IMR-90 (cell line): ENCODE measurements at regions not wholly inside any gene's neighbourhood (a gene's known extent, or its start where the extent isn't known, plus 50 kb on each side); places are given as distances from the start of the nearest gene placed in this dataset.

ENCODE experiments used
- ATAC-seq: fragments of 200-7000 bp; cut with Tn5 transposase; 2 replicates; pipeline ENCODE4 v1.9.1; 2020; ENCODE audit warnings: low read depth, mild to moderate bottlenecking, moderate library complexity
- BruUV-seq: library from RNA; stranded (reverse); fragments of 400-500 nt; replicated peaks from 2 replicates; lab custom pipeline; 2021; lab: Mats Ljungman, UMichigan
- CTCF ChIA-PET: fragments of 300-600 bp; formaldehyde crosslinking; extraction: SDS; loops from one replicate; lab custom pipeline; 2021; ENCODE audit warnings: antibody characterized with exemption; lab: Yijun Ruan, JAX
- POLR2A ChIA-PET: fragments of 300-600 bp; sonication (Branson Sonifier 250); formaldehyde crosslinking; loops from one replicate; lab custom pipeline; 2022; ENCODE audit warnings: antibody characterized with exemption; ENCODE audit not compliant: unreplicated experiment; lab: Charles Lee
- DNase-seq: peaks from one replicate; pipeline ENCODE4 v3.0.0; 2013
- H2AFZ ChIP-seq: replicated peaks from 2 replicates; pipeline ENCODE3; 2013; ENCODE audit warnings: low read length, mild to moderate bottlenecking; ENCODE audit not compliant: poor library complexity
- H2AK5ac ChIP-seq: 2 replicates; pipeline ENCODE4 v1.6.1; 2013; ENCODE audit warnings: low read depth, low read length, inconsistent platforms
- H2AK9ac ChIP-seq: replicated peaks from 2 replicates; pipeline ENCODE3; 2013; ENCODE audit warnings: mild to moderate bottlenecking, low read depth, low read length, moderate library complexity; ENCODE audit not compliant: poor library complexity
- H2BK120ac ChIP-seq: 2 replicates; pipeline ENCODE4 v1.6.1; 2013; ENCODE audit warnings: low read depth, low read length, inconsistent platforms
- H2BK15ac ChIP-seq: 3 replicates; pipeline ENCODE4 v1.6.1; 2013; ENCODE audit warnings: low read depth, low read length, inconsistent platforms
- H2BK20ac ChIP-seq: 2 replicates; pipeline ENCODE4 v1.6.1; 2013; ENCODE audit warnings: low read depth, mild to moderate bottlenecking, inconsistent platforms, low read length, moderate library complexity
- H2BK5ac ChIP-seq: 2 replicates; pipeline ENCODE4 v1.6.1; 2013; ENCODE audit warnings: mild to moderate bottlenecking, low read depth, low read length, inconsistent platforms; ENCODE audit not compliant: poor library complexity, severe bottlenecking
- H3K14ac ChIP-seq: replicated peaks from 2 replicates; pipeline ENCODE4 v1.6.1; 2013; ENCODE audit warnings: low read depth, low read length, inconsistent platforms
- H3K18ac ChIP-seq: 2 replicates; pipeline ENCODE4 v1.6.1; 2013; ENCODE audit warnings: low read depth, low read length, control low read depth
- H3K23ac ChIP-seq: 2 replicates; pipeline ENCODE4 v1.6.1; 2013; ENCODE audit warnings: low read depth, low read length, inconsistent platforms
- H3K27ac ChIP-seq: 2 replicates; pipeline ENCODE4 v1.5.1; 2013; ENCODE audit warnings: mild to moderate bottlenecking, control low read depth, low read length; ENCODE audit not compliant: insufficient read depth
- H3K27me3 ChIP-seq: 2 replicates; pipeline ENCODE4 v1.6.1; 2013; ENCODE audit warnings: low read length; ENCODE audit not compliant: control insufficient read depth, insufficient read depth
- H3K36me3 ChIP-seq: 2 replicates; pipeline ENCODE4 v1.6.1; 2013; ENCODE audit warnings: low read length, mixed read lengths; ENCODE audit not compliant: control insufficient read depth, insufficient read depth
- H3K4ac ChIP-seq: 2 replicates; pipeline ENCODE4 v1.6.1; 2013; ENCODE audit warnings: low read depth, low read length, inconsistent platforms
- H3K4me1 ChIP-seq: 2 replicates; pipeline ENCODE4 v1.6.1; 2013; ENCODE audit warnings: low read length, mixed read lengths; ENCODE audit not compliant: control insufficient read depth, insufficient read depth
- H3K4me2 ChIP-seq: 2 replicates; pipeline ENCODE4 v1.6.1; 2013; ENCODE audit warnings: low read depth, mild to moderate bottlenecking, control low read depth, low read length, moderate library complexity
- H3K4me3 ChIP-seq: 2 replicates; pipeline ENCODE4 v1.5.1; 2013; ENCODE audit warnings: low read depth, mild to moderate bottlenecking, control low read depth, low read length, moderate library complexity; ENCODE audit not compliant: insufficient read depth
- H3K56ac ChIP-seq: 2 replicates; pipeline ENCODE4 v1.6.1; 2013; ENCODE audit warnings: low read length, inconsistent platforms; ENCODE audit not compliant: insufficient read depth; ENCODE audit errors: extremely low read depth
- H3K79me1 ChIP-seq, 2 experiments: 2 replicates each; pipeline ENCODE4 v1.6.1; 2013; ENCODE audit warnings: low read length in 2 of 2, inconsistent platforms in 1 of 2, low read depth in 1 of 2
- H3K9ac ChIP-seq: 2 replicates; pipeline ENCODE4 v1.6.1; 2013; ENCODE audit warnings: low read depth, low read length, control low read depth
- H3K9me1 ChIP-seq: 2 replicates; pipeline ENCODE4 v1.6.1; 2013; ENCODE audit warnings: low read length, inconsistent platforms; ENCODE audit not compliant: insufficient read depth
- H3K9me3 ChIP-seq: 2 replicates; pipeline ENCODE4 v1.6.1; 2013; ENCODE audit warnings: low read length; ENCODE audit not compliant: control insufficient read depth, insufficient read depth
- H4K20me1 ChIP-seq: 2 replicates; pipeline ENCODE4 v1.6.1; 2013; ENCODE audit warnings: low read length, inconsistent platforms; ENCODE audit not compliant: insufficient read depth
- H4K5ac ChIP-seq: 2 replicates; pipeline ENCODE4 v1.6.1; 2013; ENCODE audit warnings: mild to moderate bottlenecking, low read depth, low read length, control low read depth
- H4K8ac ChIP-seq, 2 experiments: 2 replicates each; pipeline ENCODE4 v1.6.1; 2013; ENCODE audit warnings: low read depth in 2 of 2, low read length in 2 of 2, control low read depth in 1 of 2, inconsistent platforms in 1 of 2
- H4K91ac ChIP-seq: 2 replicates; pipeline ENCODE4 v1.6.1; 2013; ENCODE audit warnings: low read depth, low read length, inconsistent platforms; ENCODE audit not compliant: insufficient read depth
- BHLHE40 ChIP-seq: fragments of 150-350 bp; IDR thresholded peaks from 2 replicates; pipeline ENCODE4 v1.6.1; 2016; ENCODE audit warnings: mild to moderate bottlenecking, low read depth, low read length
- CEBPB ChIP-seq: IDR thresholded peaks from 2 replicates; pipeline ENCODE4 v1.6.1; 2012; ENCODE audit warnings: low read depth, low read length, improper control_type of control experiment
- CHD1 ChIP-seq: IDR thresholded peaks from 2 replicates; pipeline ENCODE4 v1.6.1; 2012; ENCODE audit warnings: low read depth, low read length, improper control_type of control experiment
- FOS ChIP-seq: fragments of 150-350 bp; IDR thresholded peaks from 2 replicates; pipeline ENCODE4 v1.6.1; 2016; ENCODE audit warnings: low read depth, low read length
- MAFK ChIP-seq: IDR thresholded peaks from 2 replicates; pipeline ENCODE4 v1.6.1; 2012; ENCODE audit warnings: low read depth, low read length, improper control_type of control experiment
- MAZ ChIP-seq: IDR thresholded peaks from 2 replicates; pipeline ENCODE4 v1.6.1; 2012; ENCODE audit warnings: low read depth, mild to moderate bottlenecking, low read length, improper control_type of control experiment, moderate library complexity, borderline replicate concordance
- MXI1 ChIP-seq: IDR thresholded peaks from 2 replicates; pipeline ENCODE4 v1.6.1; 2012; ENCODE audit warnings: low read depth, mild to moderate bottlenecking, low read length, moderate library complexity, borderline replicate concordance
- NFE2L2 ChIP-seq: fragments of 150-350 bp; IDR thresholded peaks from 2 replicates; pipeline ENCODE4 v1.6.1; 2016; ENCODE audit warnings: low read depth, mild to moderate bottlenecking, low read length
- POLR2A ChIP-seq: IDR thresholded peaks from 2 replicates; pipeline ENCODE4 v1.6.1; 2012; ENCODE audit warnings: mild to moderate bottlenecking, low read depth, low read length
- RAD21 ChIP-seq: IDR thresholded peaks from 2 replicates; pipeline ENCODE4 v1.6.1; 2012; ENCODE audit warnings: low read length, improper control_type of control experiment
- RCOR1 ChIP-seq: IDR thresholded peaks from 2 replicates; pipeline ENCODE4 v1.6.1; 2012; ENCODE audit warnings: mild to moderate bottlenecking, low read length, improper control_type of control experiment; ENCODE audit not compliant: insufficient replicate concordance
- RFX5 ChIP-seq: IDR thresholded peaks from 2 replicates; pipeline ENCODE4 v1.8.0; 2012; ENCODE audit warnings: low read depth, mild to moderate bottlenecking, low read length, moderate library complexity
- SMC3 ChIP-seq: fragments of 150-350 bp; IDR thresholded peaks from 2 replicates; pipeline ENCODE4 v1.6.1; 2016; ENCODE audit warnings: low read depth, mild to moderate bottlenecking, antibody characterized with exemption, low read length, moderate library complexity
- USF2 ChIP-seq: fragments of 150-350 bp; IDR thresholded peaks from 2 replicates; pipeline ENCODE4 v1.6.1; 2017; ENCODE audit warnings: mild to moderate bottlenecking, antibody characterized with exemption, low read length, low read depth
- WGBS, 2 experiments: methylation state at CpG; one replicate each; pipeline versions ENCODE4 v1.1.5 to v1.1.7; 2013; ENCODE audit warnings: missing lambda C conversion rate in 2 of 2; ENCODE audit not compliant: insufficient read length in 1 of 2; ENCODE audit errors: extremely low coverage in 2 of 2; 5-methylcytosine and 5-hydroxymethylcytosine counted together
- dilution Hi-C: fragments of 300-500 bp; cut with HindIII; formaldehyde crosslinking; loops from one replicate; pipeline ENCODE4 v1.14.3; 2018; ENCODE audit warnings: low sequenced_read_pairs; ENCODE audit not compliant: unreplicated experiment
- in situ Hi-C: fragments of 300-500 bp; cut with MboI; formaldehyde crosslinking; loops from 3 replicates; pipeline ENCODE4 v1.14.3; 2019; ENCODE audit warnings: low sequenced_read_pairs, inconsistent platforms, mixed read lengths
- intact Hi-C: fragments of 100-400 bp; cut with micrococcal nuclease; formaldehyde crosslinking; loops from 2 replicates; pipeline ENCODE4 v1.10.0; 2022
- TF ChIP-seq, protein P1 (sequence below): fragments of 150-350 bp; IDR thresholded peaks from 2 replicates; pipeline ENCODE4 v1.6.1; 2016; ENCODE audit warnings: low read depth, mild to moderate bottlenecking, low read length, moderate library complexity, borderline replicate concordance
- TF ChIP-seq, protein P2 (sequence below): conservative IDR thresholded peaks from 2 replicates; pipeline ENCODE4 v1.5.1; 2012; ENCODE audit warnings: mild to moderate bottlenecking, low read depth, low read length, improper control_type of control experiment

GRCh38 chr6:94801344-94801743, 776.0 kb upstream of the MANEA start:
- WGBS, 2 experiments: no CpG with 5 or more reads among the region's 3 CpGs
- Histone ChIP-seq H2BK20ac (no peak overlapping the region), H2BK5ac (no peak overlapping the region), H4K20me1 (no peaks in the 10 kb centered on the region), H2AK5ac (no peak overlapping the region), H3K23ac (no peak overlapping the region), H3K36me3 (no peaks in the 10 kb centered on the region), H2BK120ac (no peak overlapping the region), H3K9me1 (no peaks in the 10 kb centered on the region), H4K5ac (no peak overlapping the region), H3K9me3 (0 out of 2 replicates have a peak, but pooled peaks cover 2% of the 10 kb centered on the region), H3K4me1 (no peaks in the 10 kb centered on the region), H3K56ac (no peak overlapping the region), H3K9ac (no peak overlapping the region), H3K27ac (no peak overlapping the region), H3K4me3 (no peak overlapping the region), H3K27me3 (no peaks in the 10 kb centered on the region), H2BK15ac (no peak overlapping the region), H4K91ac (no peak overlapping the region), H3K79me1 (no peaks in the 10 kb centered on the region), H2AK9ac (no peak overlapping the region), H3K18ac (no peak overlapping the region), H3K4ac (no peak overlapping the region), H3K4me2 (no peak overlapping the region), H4K8ac (no peak overlapping the region), H2AFZ (no peak overlapping the region), H3K14ac (no peak overlapping the region)
- CTCF ChIA-PET: no interaction called here
- POLR2A ChIA-PET: no interaction called here
- BruUV-seq: no TSS peak
- DNase-seq: no peak
- in situ Hi-C loops (no loop called here), dilution Hi-C loops (no loop called here), intact Hi-C loops (no loop called here)
- ATAC-seq: no peak
- no peak for TF ChIP-seq RFX5
- TF ChIP-seq, protein P1, sequence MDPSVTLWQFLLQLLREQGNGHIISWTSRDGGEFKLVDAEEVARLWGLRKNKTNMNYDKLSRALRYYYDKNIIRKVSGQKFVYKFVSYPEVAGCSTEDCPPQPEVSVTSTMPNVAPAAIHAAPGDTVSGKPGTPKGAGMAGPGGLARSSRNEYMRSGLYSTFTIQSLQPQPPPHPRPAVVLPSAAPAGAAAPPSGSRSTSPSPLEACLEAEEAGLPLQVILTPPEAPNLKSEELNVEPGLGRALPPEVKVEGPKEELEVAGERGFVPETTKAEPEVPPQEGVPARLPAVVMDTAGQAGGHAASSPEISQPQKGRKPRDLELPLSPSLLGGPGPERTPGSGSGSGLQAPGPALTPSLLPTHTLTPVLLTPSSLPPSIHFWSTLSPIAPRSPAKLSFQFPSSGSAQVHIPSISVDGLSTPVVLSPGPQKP: no peak
- TF ChIP-seq CEBPB: no peak
- TF ChIP-seq CHD1: no peak
- TF ChIP-seq MAFK: no peak
- no peak for TF ChIP-seq MAZ
- no peak for TF ChIP-seq RCOR1
- TF ChIP-seq POLR2A: no peak
- TF ChIP-seq NFE2L2: no peak
- no peak for TF ChIP-seq MXI1
- TF ChIP-seq, protein P2, sequence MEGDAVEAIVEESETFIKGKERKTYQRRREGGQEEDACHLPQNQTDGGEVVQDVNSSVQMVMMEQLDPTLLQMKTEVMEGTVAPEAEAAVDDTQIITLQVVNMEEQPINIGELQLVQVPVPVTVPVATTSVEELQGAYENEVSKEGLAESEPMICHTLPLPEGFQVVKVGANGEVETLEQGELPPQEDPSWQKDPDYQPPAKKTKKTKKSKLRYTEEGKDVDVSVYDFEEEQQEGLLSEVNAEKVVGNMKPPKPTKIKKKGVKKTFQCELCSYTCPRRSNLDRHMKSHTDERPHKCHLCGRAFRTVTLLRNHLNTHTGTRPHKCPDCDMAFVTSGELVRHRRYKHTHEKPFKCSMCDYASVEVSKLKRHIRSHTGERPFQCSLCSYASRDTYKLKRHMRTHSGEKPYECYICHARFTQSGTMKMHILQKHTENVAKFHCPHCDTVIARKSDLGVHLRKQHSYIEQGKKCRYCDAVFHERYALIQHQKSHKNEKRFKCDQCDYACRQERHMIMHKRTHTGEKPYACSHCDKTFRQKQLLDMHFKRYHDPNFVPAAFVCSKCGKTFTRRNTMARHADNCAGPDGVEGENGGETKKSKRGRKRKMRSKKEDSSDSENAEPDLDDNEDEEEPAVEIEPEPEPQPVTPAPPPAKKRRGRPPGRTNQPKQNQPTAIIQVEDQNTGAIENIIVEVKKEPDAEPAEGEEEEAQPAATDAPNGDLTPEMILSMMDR: no peak
- TF ChIP-seq USF2: no peak
- TF ChIP-seq RAD21: no peak
- TF ChIP-seq BHLHE40: no peak
- TF ChIP-seq FOS: no peak
- no peak for TF ChIP-seq SMC3
